Activated CD4-positive, alpha-beta T cell treated with anti-CD3 and anti-CD28 coated beads, Interleukin-2, amount 50 U/mL, for 48 hours (primary cell): ENCODE measurements at regions not wholly inside any gene's neighbourhood (a gene's known extent, or its start where the extent isn't known, plus 50 kb on each side); places are given as distances from the start of the nearest gene placed in this dataset.

ENCODE experiments used
- DNase-seq, 2 experiments: peaks; one replicate each; pipeline ENCODE4 v3.0.0-alpha.2; 2020

GRCh38 chr15:62821384-62822131 lies 221.0 kb upstream of the TPM1 start:
- DNase-seq, result no peak

GRCh38 chr15:62822228-62822627 lies 220.3 kb upstream of the TPM1 start:
- no peak for DNase-seq

- DNase-seq, result no peak
Measured at GRCh38 chr15:62823561-62823960, 219.0 kb upstream of the TPM1 start.

GRCh38 chr15:62824111-62825015 lies 218.2 kb upstream of the TPM1 start:
- no peak for DNase-seq

- no peak for DNase-seq
Measured at GRCh38 chr15:62825191-62825590, 217.4 kb upstream of the TPM1 start.

GRCh38 chr15:62826561-62826960 lies 216.0 kb upstream of the TPM1 start:
- no peak for DNase-seq

GRCh38 chr15:62828364-62828763 lies 214.2 kb upstream of the TPM1 start:
- no peak for DNase-seq

- DNase-seq, result no peak
Measured at GRCh38 chr15:62832231-62832630, 210.3 kb upstream of the TPM1 start.

GRCh38 chr15:62833646-62834045 lies 208.9 kb upstream of the TPM1 start:
- DNase-seq, result no peak

- DNase-seq, result no peak
Measured at GRCh38 chr15:62834686-62835329, 207.7 kb upstream of the TPM1 start.

- no peak for DNase-seq
Measured at GRCh38 chr15:62835351-62835750, 207.2 kb upstream of the TPM1 start.

- DNase-seq, result no peak
Measured at GRCh38 chr15:62835762-62836161, 206.8 kb upstream of the TPM1 start.

GRCh38 chr15:62840526-62841268 lies 201.8 kb upstream of the TPM1 start:
- DNase-seq, result no peak

- DNase-seq, result no peak
Measured at GRCh38 chr15:62841269-62841628, 201.3 kb upstream of the TPM1 start.

GRCh38 chr15:62841891-62842559 lies 200.5 kb upstream of the TPM1 start:
- DNase-seq, result no peak

GRCh38 chr15:62843311-62843710 lies 199.2 kb upstream of the TPM1 start:
- no peak for DNase-seq

- no peak for DNase-seq
Measured at GRCh38 chr15:62844564-62845240, 197.8 kb upstream of the TPM1 start.

GRCh38 chr15:62845241-62846126 lies 197.1 kb upstream of the TPM1 start:
- DNase-seq, result no peak

GRCh38 chr15:62846131-62846804 lies 196.3 kb upstream of the TPM1 start:
- no peak for DNase-seq
